22Rv1 (cell line): ENCODE measurements at regions not wholly inside any gene's neighbourhood (a gene's known extent, or its start where the extent isn't known, plus 50 kb on each side); places are given as distances from the start of the nearest gene placed in this dataset.

Experiments used
- ZFX ChIP-seq: fragments of 450-650 bp; IDR thresholded peaks from 2 replicates; pipeline ENCODE4 v1.6.1; 2017; ENCODE audit warnings: antibody characterized with exemption, borderline replicate concordance
- TF ChIP-seq, protein P1 (sequence below): fragments of 450-650 bp; IDR thresholded peaks from 2 replicates; pipeline ENCODE4 v1.5.1; 2017; ENCODE audit warnings: mild to moderate bottlenecking

DNA sequence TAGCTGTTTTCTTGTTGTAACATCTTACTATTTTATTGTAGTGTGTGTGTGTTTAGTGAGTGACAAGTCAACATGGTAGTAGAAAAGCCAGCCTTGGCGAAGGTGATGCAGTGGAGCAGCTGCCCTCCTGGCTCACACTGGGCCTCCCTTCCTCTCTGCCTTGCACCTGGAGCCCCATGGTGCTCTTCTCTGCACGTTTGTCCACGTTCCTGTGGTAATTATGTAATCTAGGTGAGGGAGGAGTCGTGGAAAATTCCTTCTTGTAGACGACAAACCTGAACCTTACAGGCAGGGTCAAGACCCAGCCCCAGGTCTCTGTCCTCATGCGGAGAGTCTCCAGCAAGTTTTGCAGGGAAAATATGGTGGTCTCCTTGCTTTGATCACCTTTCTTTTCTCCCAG, 348.3 kb upstream of the MKI67 start:
- TF ChIP-seq, protein P1, sequence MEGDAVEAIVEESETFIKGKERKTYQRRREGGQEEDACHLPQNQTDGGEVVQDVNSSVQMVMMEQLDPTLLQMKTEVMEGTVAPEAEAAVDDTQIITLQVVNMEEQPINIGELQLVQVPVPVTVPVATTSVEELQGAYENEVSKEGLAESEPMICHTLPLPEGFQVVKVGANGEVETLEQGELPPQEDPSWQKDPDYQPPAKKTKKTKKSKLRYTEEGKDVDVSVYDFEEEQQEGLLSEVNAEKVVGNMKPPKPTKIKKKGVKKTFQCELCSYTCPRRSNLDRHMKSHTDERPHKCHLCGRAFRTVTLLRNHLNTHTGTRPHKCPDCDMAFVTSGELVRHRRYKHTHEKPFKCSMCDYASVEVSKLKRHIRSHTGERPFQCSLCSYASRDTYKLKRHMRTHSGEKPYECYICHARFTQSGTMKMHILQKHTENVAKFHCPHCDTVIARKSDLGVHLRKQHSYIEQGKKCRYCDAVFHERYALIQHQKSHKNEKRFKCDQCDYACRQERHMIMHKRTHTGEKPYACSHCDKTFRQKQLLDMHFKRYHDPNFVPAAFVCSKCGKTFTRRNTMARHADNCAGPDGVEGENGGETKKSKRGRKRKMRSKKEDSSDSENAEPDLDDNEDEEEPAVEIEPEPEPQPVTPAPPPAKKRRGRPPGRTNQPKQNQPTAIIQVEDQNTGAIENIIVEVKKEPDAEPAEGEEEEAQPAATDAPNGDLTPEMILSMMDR, result no peak
- TF ChIP-seq ZFX, result no peak
